Panc1 (cell line): ENCODE measurements at regions not wholly inside any gene's neighbourhood (a gene's known extent, or its start where the extent isn't known, plus 50 kb on each side); places are given as distances from the start of the nearest gene placed in this dataset.

Experiments used
- ATAC-seq: fragments of 200-7000 bp; cut with Tn5 transposase; 2 replicates; pipeline ENCODE4 v1.9.1; 2020; ENCODE audit warnings: mild to moderate bottlenecking, moderate library complexity
- BruUV-seq: library from RNA; stranded (reverse); fragments of 400-500 nt; replicated peaks from 2 replicates; lab custom pipeline; 2021; lab: Mats Ljungman, UMichigan
- CTCF ChIA-PET: fragments of 300-600 bp; sonication (Branson Sonifier 250); formaldehyde crosslinking; loops from one replicate; lab custom pipeline; 2022; ENCODE audit warnings: antibody characterized with exemption; lab: Charles Lee
- POLR2A ChIA-PET: fragments of 300-600 bp; sonication (Branson Sonifier 250); formaldehyde crosslinking; loops from one replicate; lab custom pipeline; 2022; ENCODE audit warnings: antibody characterized with exemption; lab: Charles Lee
- DNase-seq: peaks from one replicate; pipeline ENCODE4 v3.0.0-alpha.2; 2010; ENCODE audit warnings: low read depth, low spot score
- H3K27ac ChIP-seq: 2 replicates; pipeline ENCODE4 v1.5.1; 2011; ENCODE audit warnings: mild to moderate bottlenecking, low read length, inconsistent platforms
- H3K27me3 ChIP-seq: fragments of 200-500 bp; sonication (Bioruptor generic); 2 replicates; pipeline ENCODE4 v1.6.0; 2014; ENCODE audit warnings: low read length, inconsistent platforms; ENCODE audit not compliant: control insufficient read depth, insufficient read depth
- H3K36me3 ChIP-seq: fragments of 200-500 bp; sonication (Bioruptor generic); 2 replicates; pipeline ENCODE4 v1.5.1; 2014; ENCODE audit warnings: inconsistent platforms, mild to moderate bottlenecking, low read length, moderate library complexity; ENCODE audit not compliant: control insufficient read depth, insufficient read depth
- H3K4me1 ChIP-seq: 2 replicates; pipeline ENCODE4 v1.5.1; 2011; ENCODE audit warnings: inconsistent platforms, mild to moderate bottlenecking, low read length, moderate library complexity; ENCODE audit not compliant: control insufficient read depth, insufficient read depth
- H3K4me3 ChIP-seq, 2 experiments: 2 replicates each; pipeline ENCODE4 v1.5.1; 2011 to 2012; ENCODE audit warnings: low read depth in 2 of 2, low read length in 2 of 2, mild to moderate bottlenecking in 2 of 2, inconsistent platforms in 1 of 2, moderate library complexity in 1 of 2
- H3K9me3 ChIP-seq: fragments of 200-500 bp; sonication (Bioruptor generic); 2 replicates; pipeline ENCODE4 v1.5.1; 2014; ENCODE audit warnings: low read depth, mild to moderate bottlenecking, inconsistent platforms, low read length, moderate library complexity; ENCODE audit not compliant: control insufficient read depth, insufficient read depth
- POLR2AphosphoS5 ChIP-seq: IDR thresholded peaks from 2 replicates; pipeline ENCODE4 v1.6.1; 2012; ENCODE audit warnings: mild to moderate bottlenecking, low read depth, low read length, moderate library complexity
- REST ChIP-seq, 2 experiments: IDR thresholded peaks; 2 replicates each; pipeline ENCODE4 v1.6.1; 2011 to 2012; ENCODE audit warnings: low read depth in 2 of 2, control low read depth in 1 of 2, low read length in 1 of 2, mild to moderate bottlenecking in 1 of 2, moderate library complexity in 1 of 2; ENCODE audit not compliant: insufficient read depth in 1 of 2
- SIN3A ChIP-seq: IDR thresholded peaks from 2 replicates; pipeline ENCODE4 v1.6.1; 2012; ENCODE audit warnings: low read depth, mild to moderate bottlenecking, low read length, moderate library complexity, borderline replicate concordance; ENCODE audit not compliant: insufficient read depth
- TCF7L2 ChIP-seq: IDR thresholded peaks from 2 replicates; pipeline ENCODE4 v1.6.1; 2011; ENCODE audit warnings: mild to moderate bottlenecking, low read depth, low read length, inconsistent platforms
- in situ Hi-C: cut with HindIII; loops from 2 replicates; pipeline ENCODE4 v1.10.0; 2016; ENCODE audit warnings: low sequenced_read_pairs, low pct_unique_long_range_greater_than_20kb
- intact Hi-C: fragments of 100-400 bp; cut with micrococcal nuclease; formaldehyde crosslinking; loops from one replicate; pipeline ENCODE4 v1.10.0; 2022; ENCODE audit not compliant: unreplicated experiment
- TF ChIP-seq, protein P1 (sequence below): fragments of 450-650 bp; IDR thresholded peaks from 2 replicates; pipeline ENCODE4 v1.5.1; 2017; ENCODE audit warnings: mild to moderate bottlenecking

DNA sequence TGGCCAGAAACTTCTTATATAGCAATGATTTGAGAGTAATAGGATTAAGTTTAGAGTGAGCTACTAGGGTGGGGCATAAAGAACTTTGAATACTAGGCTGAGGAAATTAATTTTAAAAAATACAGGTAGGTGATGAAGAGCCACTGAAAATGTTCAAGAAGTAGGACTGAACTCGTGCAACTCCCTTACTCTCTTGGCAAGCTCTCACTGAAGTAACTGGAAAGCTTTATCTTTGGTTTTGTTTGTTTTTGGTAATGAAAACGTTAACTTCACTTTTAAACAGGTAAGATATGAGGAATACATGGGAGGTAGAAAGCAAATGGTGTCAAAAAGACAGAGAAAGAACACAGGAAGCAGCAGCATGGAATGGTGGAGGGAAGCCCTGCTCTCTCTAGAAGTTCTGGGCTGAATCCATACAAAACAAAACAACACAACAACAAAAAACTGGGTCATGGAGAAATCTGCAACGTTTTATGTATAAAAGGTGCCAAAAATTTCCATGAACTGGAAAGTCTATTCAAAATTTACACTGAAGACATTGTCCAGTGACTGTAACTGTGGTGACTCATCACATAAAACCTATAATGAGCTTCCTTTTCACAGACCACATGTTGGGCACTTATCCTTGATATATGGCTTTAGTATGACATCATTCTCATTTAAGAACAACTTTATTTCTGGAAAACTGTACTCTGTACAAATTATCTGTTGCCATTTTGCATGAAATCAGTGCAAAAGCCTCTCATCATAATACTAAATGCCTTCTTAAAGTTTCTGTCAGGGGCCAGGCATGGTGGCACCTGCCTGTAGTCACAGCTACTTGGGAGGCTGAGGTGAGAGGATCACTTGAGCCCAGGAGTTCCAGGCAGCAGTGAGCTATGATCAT lies 91.2 kb upstream of the CHD1 start:
- Histone ChIP-seq H3K27ac (peak overlapping the region; percentile 49), H3K4me1 (peaks cover 15% of the 10 kb centered on the region), H3K4me3 (no peak overlapping the region), H3K36me3 (no peaks in the 10 kb centered on the region), H3K9me3 (no peaks in the 10 kb centered on the region), H3K27me3 (no peaks in the 10 kb centered on the region)
- BruUV-seq: no TSS peak
- POLR2A ChIA-PET: interaction anchor here (0.7 kb wide), 1 partner anchor 91 kb away, joined by 4 read pairs; the partner anchor contains the start of gene CHD1
- DNase-seq (peak; percentile 61), ATAC-seq (peak; percentile 96)
- intact Hi-C loops (no loop called here), in situ Hi-C loops (no loop called here)
- CTCF ChIA-PET: interaction anchor here (0.9 kb wide), 1 partner anchor 249 kb away, joined by 3 read pairs; no protein-coding TSS in a partner anchor
- TF ChIP-seq, protein P1, sequence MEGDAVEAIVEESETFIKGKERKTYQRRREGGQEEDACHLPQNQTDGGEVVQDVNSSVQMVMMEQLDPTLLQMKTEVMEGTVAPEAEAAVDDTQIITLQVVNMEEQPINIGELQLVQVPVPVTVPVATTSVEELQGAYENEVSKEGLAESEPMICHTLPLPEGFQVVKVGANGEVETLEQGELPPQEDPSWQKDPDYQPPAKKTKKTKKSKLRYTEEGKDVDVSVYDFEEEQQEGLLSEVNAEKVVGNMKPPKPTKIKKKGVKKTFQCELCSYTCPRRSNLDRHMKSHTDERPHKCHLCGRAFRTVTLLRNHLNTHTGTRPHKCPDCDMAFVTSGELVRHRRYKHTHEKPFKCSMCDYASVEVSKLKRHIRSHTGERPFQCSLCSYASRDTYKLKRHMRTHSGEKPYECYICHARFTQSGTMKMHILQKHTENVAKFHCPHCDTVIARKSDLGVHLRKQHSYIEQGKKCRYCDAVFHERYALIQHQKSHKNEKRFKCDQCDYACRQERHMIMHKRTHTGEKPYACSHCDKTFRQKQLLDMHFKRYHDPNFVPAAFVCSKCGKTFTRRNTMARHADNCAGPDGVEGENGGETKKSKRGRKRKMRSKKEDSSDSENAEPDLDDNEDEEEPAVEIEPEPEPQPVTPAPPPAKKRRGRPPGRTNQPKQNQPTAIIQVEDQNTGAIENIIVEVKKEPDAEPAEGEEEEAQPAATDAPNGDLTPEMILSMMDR: no peak
- no peak for TF ChIP-seq REST (IDR thresholded peaks at IDR 0.05; ENCODE audit: insufficient read depth in 1 of 2, low read depth in 2 of 2, low read length in 1 of 2)
- TF ChIP-seq SIN3A: no peak
- no peak for TF ChIP-seq TCF7L2
- TF ChIP-seq POLR2AphosphoS5: no peak

DNA sequence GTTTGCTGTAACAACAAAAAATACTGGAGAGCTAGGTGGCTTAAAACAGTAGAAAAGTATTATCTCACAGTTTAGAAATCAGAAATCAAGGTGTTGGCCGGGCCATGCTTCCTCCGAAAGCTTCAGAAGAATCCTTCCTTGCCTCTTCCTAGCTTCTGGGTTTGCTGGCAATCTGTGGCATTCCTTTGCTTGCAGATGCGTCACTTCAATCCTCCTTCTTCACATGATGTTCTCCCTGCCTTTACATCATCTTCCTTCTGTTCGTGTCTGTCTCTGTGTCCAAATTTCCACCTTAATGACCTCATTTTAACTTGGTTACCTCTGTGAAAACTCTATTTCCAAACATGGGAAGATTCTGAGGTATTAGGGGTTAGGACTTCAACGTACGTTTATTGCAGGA lies 90.4 kb upstream of the CHD1 start:
- POLR2A ChIA-PET: no interaction called here

More for the DNA sequence above, 90.4 kb upstream of the CHD1 start:
- H3K4me3 ChIP-seq: no peak overlapping the region
- no peak for ATAC-seq
- H3K27ac ChIP-seq: peak overlapping the region; percentile 49
- H3K9me3 ChIP-seq: no peaks in the 10 kb centered on the region
- no peaks in the 10 kb centered on the region for H3K36me3 ChIP-seq
- in situ Hi-C loops (no loop called here), intact Hi-C loops (no loop called here)
- no peak for DNase-seq
- no peak for TF ChIP-seq SIN3A
- TF ChIP-seq POLR2AphosphoS5: no peak
- no peak for TF ChIP-seq TCF7L2
- TF ChIP-seq, protein P1: no peak
- TF ChIP-seq REST (IDR thresholded peaks at IDR 0.05; ENCODE audit: insufficient read depth in 1 of 2, low read depth in 2 of 2, low read length in 1 of 2): no peak
- no TSS peak for BruUV-seq
- peaks cover 15% of the 10 kb centered on the region for H3K4me1 ChIP-seq
- no peaks in the 10 kb centered on the region for H3K27me3 ChIP-seq
- CTCF ChIA-PET: no interaction called here
